ENCODE measurements at regions not wholly inside any gene's neighbourhood (a gene's known extent, or its start where the extent isn't known, plus 50 kb on each side); places are given as distances from the start of the nearest gene placed in this dataset.

GRCh38 chr3:74500257-74500656, 114.2 kb downstream of the CNTN3 start:
- no peak for TF ChIP-seq EP300 (IDR thresholded peaks at IDR 0.05; ENCODE audit: borderline replicate concordance)
- no peak for TF ChIP-seq REST (IDR thresholded peaks at IDR 0.05; ENCODE audit: low read depth)
- no peak for TF ChIP-seq YY1 (IDR thresholded peaks at IDR 0.05; ENCODE audit: low read depth)
- no peak for TF ChIP-seq TAF1 (IDR thresholded peaks at IDR 0.05; ENCODE audit: low read depth)
- no peak for TF ChIP-seq MAX (IDR thresholded peaks at IDR 0.05)
- TF ChIP-seq USF1 (IDR thresholded peaks at IDR 0.05), result no peak
- TF ChIP-seq TEAD4 (IDR thresholded peaks at IDR 0.05), result no peak
- TF ChIP-seq CEBPB (IDR thresholded peaks at IDR 0.05), result no peak
- no peak for TF ChIP-seq CREB1 (IDR thresholded peaks at IDR 0.05; ENCODE audit: low read depth)
- TF ChIP-seq RAD21 (IDR thresholded peaks at IDR 0.05; ENCODE audit: low read depth), result no peak
- no peak for TF ChIP-seq NFIC (IDR thresholded peaks at IDR 0.05)
- TF ChIP-seq FOXM1 (IDR thresholded peaks at IDR 0.05; ENCODE audit: borderline replicate concordance, low read depth), result no peak

Measured in Ishikawa (cell line).